Upper lobe of left lung (tissue), 6 donors: ENCODE measurements at regions not wholly inside any gene's neighbourhood (a gene's known extent, or its start where the extent isn't known, plus 50 kb on each side); places are given as distances from the start of the nearest gene placed in this dataset.

Experiments used
- ATAC-seq, 2 donors: fragments of 200-7000 bp; cut with Tn5 transposase; one replicate each; pipeline ENCODE4 v1.9.1; 2022; ENCODE audit warnings: mild to moderate bottlenecking in 2 of 2, moderate library complexity in 2 of 2; ENCODE audit not compliant: low FRiP score in 2 of 2
- DNase-seq, 2 donors: peaks; one replicate each; pipeline ENCODE4 v3.0.0-alpha.2; 2019 to 2020
- H3K27ac ChIP-seq, 4 donors: fragments of 200-600 bp; sonication (generic); one replicate each; pipeline ENCODE4 v1.5.1; 2016 to 2019
- H3K27me3 ChIP-seq, 4 donors: fragments of 200-600 bp; sonication (generic); one replicate each; pipeline ENCODE4 v1.5.1; 2017 to 2019
- H3K36me3 ChIP-seq, 4 donors: fragments of 200-600 bp; sonication (generic); one replicate each; pipeline ENCODE4 v1.5.1; 2016 to 2019
- H3K4me1 ChIP-seq, 4 donors: fragments of 200-600 bp; sonication (generic); one replicate each; pipeline ENCODE4 v1.5.1; 2018 to 2019
- H3K4me3 ChIP-seq, 4 donors: fragments of 200-600 bp; sonication (generic); one replicate each; pipeline ENCODE4 v1.5.1; 2017 to 2019; ENCODE audit warnings: mild to moderate bottlenecking in 2 of 4, moderate library complexity in 1 of 4
- H3K9me3 ChIP-seq, 4 donors: fragments of 200-600 bp; sonication (generic); one replicate each; pipeline ENCODE4 v1.5.1; 2018 to 2019
- CTCF ChIP-seq, 6 experiments: fragments of 450-650 bp in 4 of 6; fragments of 200-600 bp in 2 of 6; sonication (generic) in 2 of 6; IDR thresholded peaks; one replicate each; pipeline ENCODE4 v1.5.1; 2016 to 2019; ENCODE audit warnings: antibody characterized with exemption in 6 of 6
- EP300 ChIP-seq, 4 donors: sonication (generic); formaldehyde crosslinking; IDR thresholded peaks; one replicate each; pipeline ENCODE4 v1.5.1; 2017; ENCODE audit warnings: antibody characterized with exemption in 4 of 4, control low read depth in 2 of 4
- POLR2A ChIP-seq, 4 donors: fragments of 450-650 bp; IDR thresholded peaks; one replicate each; pipeline ENCODE4 v1.5.1; 2016 to 2017; ENCODE audit warnings: antibody characterized with exemption in 4 of 4, mild to moderate bottlenecking in 2 of 4
- POLR2AphosphoS5 ChIP-seq, 2 donors: sonication (generic); formaldehyde crosslinking; IDR thresholded peaks; one replicate each; pipeline ENCODE4 v1.5.1; 2017; ENCODE audit warnings: antibody characterized with exemption in 2 of 2
- WGBS, 2 donors: methylation state at CpG; one replicate each; pipeline ENCODE4 v1.1.5; 2017 to 2018; 5-methylcytosine and 5-hydroxymethylcytosine counted together
- donor health status: DM: no; HTN: no; CAD: no; lungs with moderate emphysema.
- donor health status: DM: no; HTN: yes; CAD: no; lungs with severe emphysema.

- Histone ChIP-seq H3K27ac (no peak overlapping the region), H3K9me3 (no peaks in the 10 kb centered on the region), H3K36me3 (no peaks in the 10 kb centered on the region), H3K4me1 (no peaks in the 10 kb centered on the region), H3K27me3 (no peaks in the 10 kb centered on the region), H3K4me3 (no peak overlapping the region)
- WGBS, 2 donors = 79 to 86% methylated on average over 3 of the region's 3 CpGs
- TF ChIP-seq EP300 (IDR thresholded peaks at IDR 0.05) (no peak), POLR2AphosphoS5 (IDR thresholded peaks at IDR 0.05) (no peak), CTCF (IDR thresholded peaks at IDR 0.05) (no peak)
- ATAC-seq (no peak), DNase-seq (no peak)
These were observed 585.8 kb downstream of the GATA3 start for GRCh38 chr10:8640301-8640700.

DNA sequence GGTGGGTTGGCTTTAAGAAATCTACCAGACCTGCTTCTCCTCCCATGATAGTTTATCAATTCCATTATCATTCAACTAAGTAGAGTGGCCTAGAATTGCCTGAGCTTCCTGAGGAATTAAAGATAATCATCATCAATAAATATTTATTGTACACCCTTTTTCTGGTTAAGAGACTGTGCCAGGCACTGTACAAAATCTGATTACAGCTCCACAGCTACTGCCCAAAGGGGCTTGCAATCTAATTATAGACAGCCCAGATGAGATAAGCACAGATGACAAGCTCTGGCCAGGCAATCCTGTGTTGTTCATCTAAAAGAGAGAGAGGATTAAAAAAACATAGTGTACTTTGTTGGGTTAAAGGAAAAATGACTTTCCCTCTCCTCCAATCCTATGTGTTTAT lies 586.4 kb downstream of the GATA3 start:
- H3K36me3 ChIP-seq = no peaks in the 10 kb centered on the region
- ATAC-seq (no peak), DNase-seq (no peak)
- no peak overlapping the region for H3K27ac ChIP-seq
- H3K9me3 ChIP-seq = no peaks in the 10 kb centered on the region
- H3K27me3 ChIP-seq = no peaks in the 10 kb centered on the region
- no peaks in the 10 kb centered on the region for H3K4me1 ChIP-seq
- no peak overlapping the region for H3K4me3 ChIP-seq
- TF ChIP-seq CTCF (IDR thresholded peaks at IDR 0.05) (no peak), POLR2AphosphoS5 (IDR thresholded peaks at IDR 0.05) (no peak), EP300 (IDR thresholded peaks at IDR 0.05) (no peak), POLR2A (IDR thresholded peaks at IDR 0.05) (no peak)

- H3K36me3 ChIP-seq = no peaks in the 10 kb centered on the region
- no peaks in the 10 kb centered on the region for H3K4me1 ChIP-seq
- no peaks in the 10 kb centered on the region for H3K27me3 ChIP-seq
- DNase-seq (no peak), ATAC-seq (no peak)
- TF ChIP-seq EP300 (IDR thresholded peaks at IDR 0.05) (no peak), POLR2A (IDR thresholded peaks at IDR 0.05) (no peak), CTCF (IDR thresholded peaks at IDR 0.05) (no peak), POLR2AphosphoS5 (IDR thresholded peaks at IDR 0.05) (no peak)
- WGBS, 2 donors = 87 to 88% methylated on average over 4 of the region's 4 CpGs
- H3K27ac ChIP-seq = no peak overlapping the region
- no peaks in the 10 kb centered on the region for H3K9me3 ChIP-seq
- H3K4me3 ChIP-seq = no peak overlapping the region
These were observed 601.8 kb downstream of the GATA3 start for GRCh38 chr10:8656261-8656660.

DNA sequence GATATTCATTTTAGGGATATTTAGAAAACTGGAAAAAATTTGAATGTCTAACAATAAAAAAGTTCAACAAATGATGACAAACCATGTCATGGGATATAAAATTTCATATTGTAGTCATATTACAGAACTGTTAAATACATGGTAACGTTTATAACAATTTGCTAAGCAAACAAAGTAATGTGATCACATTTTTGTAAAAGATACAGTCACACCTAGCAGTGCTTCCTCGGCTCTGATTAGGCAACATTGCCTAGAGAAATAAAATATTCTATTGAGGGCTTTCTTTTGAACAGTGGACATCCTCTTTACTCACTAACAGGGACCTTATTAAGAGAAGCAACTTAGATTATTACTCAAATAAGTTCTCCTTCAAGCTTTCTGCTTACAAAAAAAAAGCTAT lies 605.5 kb downstream of the GATA3 start:
- Histone ChIP-seq H3K4me3 (no peak overlapping the region), H3K27ac (no peak overlapping the region), H3K4me1 (no peaks in the 10 kb centered on the region), H3K27me3 (no peaks in the 10 kb centered on the region), H3K9me3 (no peaks in the 10 kb centered on the region), H3K36me3 (no peaks in the 10 kb centered on the region)
- DNase-seq (no peak), ATAC-seq (no peak)
- TF ChIP-seq POLR2AphosphoS5 (IDR thresholded peaks at IDR 0.05) (no peak), CTCF (IDR thresholded peaks at IDR 0.05) (no peak), POLR2A (IDR thresholded peaks at IDR 0.05) (no peak), EP300 (IDR thresholded peaks at IDR 0.05) (no peak)
- WGBS, 2 donors = 53 to 63% methylated on average over 2 of the region's 2 CpGs

GRCh38 chr10:8661886-8662285 lies 607.4 kb downstream of the GATA3 start:
- ATAC-seq = no peak
- Histone ChIP-seq H3K27me3 (no peaks in the 10 kb centered on the region), H3K4me3 (no peak overlapping the region), H3K27ac (no peak overlapping the region), H3K36me3 (no peaks in the 10 kb centered on the region), H3K9me3 (no peaks in the 10 kb centered on the region), H3K4me1 (no peaks in the 10 kb centered on the region)
- DNase-seq = no peak
- TF ChIP-seq CTCF (IDR thresholded peaks at IDR 0.05) (no peak), POLR2A (IDR thresholded peaks at IDR 0.05) (no peak), POLR2AphosphoS5 (IDR thresholded peaks at IDR 0.05) (no peak), EP300 (IDR thresholded peaks at IDR 0.05) (no peak)
- WGBS, 2 donors = 73 to 80% methylated on average over 3 of the region's 3 CpGs
